ENCODE measurements at regions not wholly inside any gene's neighbourhood (a gene's known extent, or its start where the extent isn't known, plus 50 kb on each side); places are given as distances from the start of the nearest gene placed in this dataset.

DNA sequence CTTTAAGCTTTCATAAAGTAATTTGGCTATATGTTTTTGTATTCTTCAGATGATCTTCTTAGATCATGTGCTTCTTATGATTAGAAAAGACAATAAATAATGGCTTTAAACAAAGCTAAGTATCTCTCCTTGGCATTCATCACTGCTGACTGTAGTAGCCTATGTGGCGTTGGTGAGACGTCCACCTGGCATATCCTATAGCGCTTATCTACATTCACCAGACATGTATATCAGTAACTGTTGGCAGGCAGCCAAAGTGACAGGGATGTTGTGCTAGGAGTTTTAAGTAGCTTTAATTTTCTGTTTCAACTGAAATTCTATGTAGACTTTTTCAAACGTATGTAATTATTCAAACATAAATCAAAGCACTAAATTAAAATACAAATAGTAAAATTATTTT, 276.4 kb downstream of the IL15 start:
- Histone ChIP-seq H3K27me3 (no peaks in the 10 kb centered on the region), H3K9me3 (no peaks in the 10 kb centered on the region), H3K4me3 (no peak overlapping the region), H3K4me1 (no peaks in the 10 kb centered on the region), H3K36me3 (no peaks in the 10 kb centered on the region), H3K27ac (no peak overlapping the region)
- intact Hi-C loops (cut with DNase I), result no loop called here
- 29% methylated on average over 4 of the region's 4 CpGs for WGBS (ENCODE audit: insufficient coverage, low coverage, low lambda C conversion rate, missing lambda C conversion rate)
- DNase-seq (no peak), ATAC-seq (no peak)
- TF ChIP-seq POLR2A (IDR thresholded peaks at IDR 0.05), result no peak
- no peak for TF ChIP-seq CTCF (IDR thresholded peaks at IDR 0.05)

DNA sequence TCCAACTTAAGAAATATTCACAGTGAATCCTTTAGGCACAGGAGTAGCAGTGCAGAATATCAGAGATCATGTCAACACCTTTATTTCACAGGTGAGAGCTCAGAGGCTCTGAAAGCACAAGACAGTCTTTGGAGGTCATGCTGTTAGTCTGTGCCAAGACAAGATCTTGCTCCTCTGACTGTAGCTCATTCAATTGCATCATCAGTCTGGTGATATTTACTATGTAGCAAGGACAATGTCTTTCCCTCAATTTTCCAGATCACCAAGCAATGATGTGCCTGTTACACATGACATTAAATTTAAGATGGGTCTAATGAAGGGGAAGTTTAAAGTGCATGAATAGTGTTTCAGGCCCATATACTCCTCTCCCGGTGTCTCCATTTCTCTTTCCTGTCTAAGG, 277.5 kb downstream of the IL15 start:
- Histone ChIP-seq H3K36me3 (no peaks in the 10 kb centered on the region), H3K9me3 (no peaks in the 10 kb centered on the region), H3K4me3 (no peak overlapping the region), H3K4me1 (no peaks in the 10 kb centered on the region), H3K27ac (no peak overlapping the region), H3K27me3 (no peaks in the 10 kb centered on the region)
- WGBS (ENCODE audit: insufficient coverage, low coverage, low lambda C conversion rate, missing lambda C conversion rate), result 80% methylated on average over 1 of the region's 1 CpG
- ATAC-seq, result no peak
- intact Hi-C loops (cut with DNase I), result no loop called here
- TF ChIP-seq CTCF (IDR thresholded peaks at IDR 0.05), result no peak
- TF ChIP-seq POLR2A (IDR thresholded peaks at IDR 0.05), result no peak
- no peak for DNase-seq

- H3K27me3 ChIP-seq, result no peaks in the 10 kb centered on the region
- no peaks in the 10 kb centered on the region for H3K4me1 ChIP-seq
- DNase-seq, result no peak
- no peak overlapping the region for H3K27ac ChIP-seq
- H3K9me3 ChIP-seq, result no peaks in the 10 kb centered on the region
- intact Hi-C loops (cut with DNase I), result no loop called here
- TF ChIP-seq POLR2A (IDR thresholded peaks at IDR 0.05) (no peak), CTCF (IDR thresholded peaks at IDR 0.05) (no peak)
- H3K36me3 ChIP-seq, result no peaks in the 10 kb centered on the region
- 40% methylated on average over 1 of the region's 1 CpG for WGBS (ENCODE audit: insufficient coverage, low coverage, low lambda C conversion rate, missing lambda C conversion rate)
- no peak for ATAC-seq
- no peak overlapping the region for H3K4me3 ChIP-seq
Observed at GRCh38 chr4:141914746-141915145, 278.4 kb downstream of the IL15 start.

GRCh38 chr4:141919649-141920048, 283.3 kb downstream of the IL15 start:
- TF ChIP-seq POLR2A (IDR thresholded peaks at IDR 0.05) (no peak), CTCF (IDR thresholded peaks at IDR 0.05) (no peak)
- DNase-seq (no peak), ATAC-seq (no peak)
- intact Hi-C loops (cut with DNase I), result no loop called here
- Histone ChIP-seq H3K9me3 (no peaks in the 10 kb centered on the region), H3K36me3 (no peaks in the 10 kb centered on the region), H3K4me3 (no peak overlapping the region), H3K4me1 (no peaks in the 10 kb centered on the region), H3K27ac (no peak overlapping the region), H3K27me3 (no peaks in the 10 kb centered on the region)
- WGBS (ENCODE audit: insufficient coverage, low coverage, low lambda C conversion rate, missing lambda C conversion rate), result 41% methylated on average over 3 of the region's 3 CpGs

DNA sequence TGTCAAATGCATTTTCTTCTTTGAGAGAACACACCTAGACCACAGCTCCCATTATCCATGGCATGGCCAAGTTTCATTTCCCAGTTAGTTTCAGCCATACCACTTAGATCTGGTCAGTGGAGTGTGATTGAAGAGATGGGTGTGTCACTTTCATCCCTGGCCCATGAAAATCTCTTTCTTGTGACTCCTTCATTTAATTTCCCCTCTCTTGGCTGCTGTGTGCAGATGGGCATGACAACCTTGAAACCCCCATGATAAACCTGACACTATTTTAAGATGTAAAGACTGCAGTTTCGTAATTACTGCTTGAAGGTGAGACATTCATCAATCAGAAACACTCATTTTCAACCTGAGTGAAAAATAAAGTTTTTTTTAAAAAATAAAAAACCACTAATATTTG, 284.9 kb downstream of the IL15 start:
- no peak for DNase-seq
- Histone ChIP-seq H3K36me3 (no peaks in the 10 kb centered on the region), H3K4me3 (no peak overlapping the region), H3K9me3 (no peaks in the 10 kb centered on the region), H3K27ac (no peak overlapping the region), H3K4me1 (no peaks in the 10 kb centered on the region), H3K27me3 (no peaks in the 10 kb centered on the region)
- intact Hi-C loops (cut with DNase I), result no loop called here
- 88% methylated on average over 1 of the region's 1 CpG for WGBS (ENCODE audit: insufficient coverage, low coverage, low lambda C conversion rate, missing lambda C conversion rate)
- no peak for ATAC-seq
- no peak for TF ChIP-seq CTCF (IDR thresholded peaks at IDR 0.05)
- no peak for TF ChIP-seq POLR2A (IDR thresholded peaks at IDR 0.05)

Data from right lobe of liver (tissue), 6 donors.